Suprapubic skin (tissue), 3 donors: ENCODE measurements at regions not wholly inside any gene's neighbourhood (a gene's known extent, or its start where the extent isn't known, plus 50 kb on each side); places are given as distances from the start of the nearest gene placed in this dataset.

Experiments used
- CTCF ChIP-seq, 2 donors: fragments of 200-600 bp in 1 of 2; fragments of 450-650 bp in 1 of 2; sonication (generic) in 1 of 2; IDR thresholded peaks; one replicate each; pipeline ENCODE4 v1.5.1; 2016 to 2019; ENCODE audit warnings: antibody characterized with exemption in 2 of 2, mild to moderate bottlenecking in 1 of 2, moderate library complexity in 1 of 2
- POLR2A ChIP-seq, 2 donors: fragments of 450-650 bp; IDR thresholded peaks; one replicate each; pipeline ENCODE4 v1.6.1; 2017; ENCODE audit warnings: antibody characterized with exemption in 2 of 2, mild to moderate bottlenecking in 2 of 2, moderate library complexity in 2 of 2

DNA sequence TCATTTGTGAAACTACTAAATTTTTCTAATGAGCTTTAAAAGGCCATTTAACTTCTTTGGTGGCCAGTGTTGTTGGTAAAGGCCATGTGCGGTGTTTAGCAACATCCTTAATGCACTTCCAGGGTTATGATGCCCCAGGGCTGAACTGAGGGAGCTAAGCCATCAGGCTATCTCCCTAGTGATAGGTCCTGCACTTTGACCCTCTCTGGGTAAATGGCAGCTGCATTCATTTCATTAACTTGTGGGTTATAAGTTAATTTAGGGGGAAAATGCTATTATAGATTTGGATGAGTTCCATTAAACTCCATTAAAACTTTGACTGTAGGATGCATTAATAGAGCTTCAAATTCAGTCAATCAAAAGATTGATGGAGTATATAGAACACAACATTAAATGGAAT, 366.7 kb upstream of the ZNF717 start:
- TF ChIP-seq CTCF (IDR thresholded peaks at IDR 0.05) = no peak
- no peak for TF ChIP-seq POLR2A (IDR thresholded peaks at IDR 0.05)
